ENCODE measurements at regions not wholly inside any gene's neighbourhood (a gene's known extent, or its start where the extent isn't known, plus 50 kb on each side); places are given as distances from the start of the nearest gene placed in this dataset.

GRCh38 chr7:41201021-41201420 lies 501.9 kb downstream of the INHBA start:
- in situ Hi-C loops (cut with MboI) (no loop called here), intact Hi-C loops (cut with micrococcal nuclease; ENCODE audit: unreplicated experiment) (loop anchor here (10.0 kb wide), 1 partner anchor 684 kb away; no protein-coding TSS in a partner anchor)
- Histone ChIP-seq H3K9ac (ENCODE audit: control insufficient read depth, insufficient read depth, low read length) (no peak overlapping the region), H3K4me2 (ENCODE audit: control insufficient read depth, insufficient read depth) (no peak overlapping the region), H3K4me1 (ENCODE audit: control insufficient read depth, insufficient read depth, low read length) (no peaks in the 10 kb centered on the region), H3K4me3 (no peak overlapping the region), H3K36me3 (ENCODE audit: control insufficient read depth in 2 of 2, insufficient read depth in 2 of 2, low read length in 1 of 2) (no peaks in the 10 kb centered on the region), H3K79me2 (ENCODE audit: control insufficient read depth, insufficient read depth, low read length) (no peaks in the 10 kb centered on the region), H3K9me3 (replicated peaks; ENCODE audit: control insufficient read depth, insufficient read depth, low read length) (no peaks in the 10 kb centered on the region; the same call in 2 of the 3 replicates), H4K20me1 (ENCODE audit: control insufficient read depth, insufficient read depth) (no peaks in the 10 kb centered on the region), H3K27ac (ENCODE audit: control insufficient read depth, insufficient read depth) (no peak overlapping the region), H3K27me3 (replicated peaks in 1 of 2; ENCODE audit: control insufficient read depth in 2 of 2, insufficient read depth in 2 of 2, low read length in 1 of 2) (no peaks in the 10 kb centered on the region), H2AFZ (ENCODE audit: control insufficient read depth, low read depth, low read length) (no peak overlapping the region)
- BruUV-seq (replicated peaks) = no TSS peak
- 46% methylated on average over 3 of the region's 3 CpGs for WGBS (ENCODE audit: insufficient coverage, insufficient replicate concordance, low lambda C conversion rate, missing lambda C conversion rate)
- no peak for FAIRE-seq
- TF ChIP-seq CEBPB (IDR thresholded peaks at IDR 0.05; ENCODE audit: borderline replicate concordance in 1 of 2, low read depth in 2 of 2, low read length in 2 of 2) = no peak
- no peak for TF ChIP-seq RUNX3 (IDR thresholded peaks at IDR 0.05; ENCODE audit: low read length)
- no peak for TF ChIP-seq POLR2A (IDR thresholded peaks at IDR 0.05; ENCODE audit: low read depth, low read length)
- POLR2A ChIA-PET = interaction anchor here (0.8 kb wide), 1 partner anchor 68 kb away, joined by 3 read pairs; no protein-coding TSS in a partner anchor
- RAD21 ChIA-PET (ENCODE audit: unreplicated experiment) = interaction anchor here (1.0 kb wide), 2 partner anchors 9 to 93 kb away, joined by 3 read pairs; no protein-coding TSS in a partner anchor
- CTCF ChIA-PET = interaction anchor here (0.9 to 1.0 kb wide), 2 partner anchors 15 to 25 kb away, joined by 3 to 4 read pairs; no protein-coding TSS in a partner anchor
- ATAC-seq = no peak
- SMC1A ChIA-PET (ENCODE audit: uncharacterized antibody, unreplicated experiment) = interaction anchor here (0.7 to 1.5 kb wide), 5 partner anchors 9 to 504 kb away, joined by 3 to 4 read pairs (median 3); no protein-coding TSS in a partner anchor
- DNase-seq (ENCODE audit: low read depth, low spot score) = no peak

- DNase-seq (ENCODE audit: low read depth, low spot score) (no peak), FAIRE-seq (no peak), ATAC-seq (no peak)
- Histone ChIP-seq H3K27me3 (replicated peaks in 1 of 2; ENCODE audit: control insufficient read depth in 2 of 2, insufficient read depth in 2 of 2, low read length in 1 of 2) (no peaks in the 10 kb centered on the region), H3K4me2 (ENCODE audit: control insufficient read depth, insufficient read depth) (no peak overlapping the region), H3K9me3 (replicated peaks; ENCODE audit: control insufficient read depth, insufficient read depth, low read length) (no peaks in the 10 kb centered on the region; the same call in 2 of the 3 replicates), H3K27ac (ENCODE audit: control insufficient read depth, insufficient read depth) (no peak overlapping the region), H3K9ac (ENCODE audit: control insufficient read depth, insufficient read depth, low read length) (no peak overlapping the region), H3K36me3 (ENCODE audit: control insufficient read depth in 2 of 2, insufficient read depth in 2 of 2, low read length in 1 of 2) (no peaks in the 10 kb centered on the region), H3K4me3 (no peak overlapping the region), H4K20me1 (ENCODE audit: control insufficient read depth, insufficient read depth) (no peaks in the 10 kb centered on the region), H3K4me1 (ENCODE audit: control insufficient read depth, insufficient read depth, low read length) (no peaks in the 10 kb centered on the region), H2AFZ (ENCODE audit: control insufficient read depth, low read depth, low read length) (no peak overlapping the region), H3K79me2 (ENCODE audit: control insufficient read depth, insufficient read depth, low read length) (no peaks in the 10 kb centered on the region)
- ChIA-PET POLR2A (no interaction called here), SMC1A (ENCODE audit: uncharacterized antibody, unreplicated experiment) (no interaction called here), RAD21 (ENCODE audit: unreplicated experiment) (no interaction called here), CTCF (no interaction called here)
- intact Hi-C loops (cut with micrococcal nuclease; ENCODE audit: unreplicated experiment) = no loop called here
- WGBS (ENCODE audit: insufficient coverage, insufficient replicate concordance, low lambda C conversion rate, missing lambda C conversion rate) = 40% methylated on average over 3 of the region's 3 CpGs
- no TSS peak for BruUV-seq (replicated peaks)
- in situ Hi-C loops (cut with MboI) = no loop called here
- TF ChIP-seq GABPA (IDR thresholded peaks at IDR 0.05; ENCODE audit: low read depth) = no peak
- TF ChIP-seq EED (IDR thresholded peaks at IDR 0.05; ENCODE audit: low read depth) = no peak
- TF ChIP-seq ZNF592 (IDR thresholded peaks at IDR 0.05) = no peak
- TF ChIP-seq SIX5 (IDR thresholded peaks at IDR 0.05; ENCODE audit: low read depth, low read length, severe bottlenecking) = no peak
- no peak for TF ChIP-seq MLLT1 (IDR thresholded peaks at IDR 0.05)
- no peak for TF ChIP-seq BCLAF1 (IDR thresholded peaks at IDR 0.05)
- no peak for TF ChIP-seq POLR2AphosphoS5 (IDR thresholded peaks at IDR 0.05; ENCODE audit: low read length)
Measured at GRCh38 chr7:41199136-41199535, 503.8 kb downstream of the INHBA start.

Measured in GM12878 (cell line).